GM23338 (cell line): ENCODE measurements at regions not wholly inside any gene's neighbourhood (a gene's known extent, or its start where the extent isn't known, plus 50 kb on each side); places are given as distances from the start of the nearest gene placed in this dataset.

Experiments
- ATAC-seq: fragments of 200-7000 bp; cut with Tn5 transposase; 3 replicates; pipeline ENCODE4 v1.9.1; 2020
- DNase-seq: peaks from one replicate; pipeline ENCODE4 v3.0.0-alpha.2; 2015; ENCODE audit warnings: low spot score
- H2AFZ ChIP-seq: fragments of 200-600 bp; sonication (generic); 2 replicates; pipeline ENCODE4 v1.8.0; 2016; ENCODE audit warnings: antibody characterized with exemption, mild to moderate bottlenecking, moderate library complexity
- H3F3A ChIP-seq: fragments of 200-600 bp; sonication (generic); replicated peaks from 2 replicates; pipeline ENCODE4 v1.8.0; 2017; ENCODE audit warnings: antibody characterized with exemption, mixed run types, low read depth
- H3K27ac ChIP-seq: fragments of 200-600 bp; sonication (generic); 2 replicates; pipeline ENCODE4 v1.6.1; 2016; ENCODE audit warnings: low read depth
- H3K27me3 ChIP-seq: fragments of 200-600 bp; sonication (generic); 2 replicates; pipeline ENCODE4 v1.8.0; 2016; ENCODE audit warnings: mild to moderate bottlenecking, mixed run types, moderate library complexity; ENCODE audit not compliant: insufficient read depth
- H3K36me3 ChIP-seq: fragments of 200-600 bp; sonication (generic); 2 replicates; pipeline ENCODE4 v1.8.0; 2016; ENCODE audit warnings: mild to moderate bottlenecking; ENCODE audit not compliant: insufficient read depth
- H3K4me1 ChIP-seq: fragments of 200-600 bp; sonication (generic); 2 replicates; pipeline ENCODE4 v1.8.0; 2016; ENCODE audit warnings: mild to moderate bottlenecking, moderate library complexity; ENCODE audit not compliant: insufficient read depth
- H3K4me2 ChIP-seq: fragments of 200-600 bp; sonication (generic); 2 replicates; pipeline ENCODE4 v1.7.1; 2017; ENCODE audit warnings: mixed run types
- H3K4me3 ChIP-seq: fragments of 200-600 bp; sonication (generic); 2 replicates; pipeline ENCODE4 v1.6.1; 2016; ENCODE audit warnings: mixed run types
- H3K79me2 ChIP-seq: fragments of 200-600 bp; sonication (generic); replicated peaks from 2 replicates; pipeline ENCODE4 v1.8.0; 2017; ENCODE audit warnings: mild to moderate bottlenecking; ENCODE audit not compliant: insufficient read depth
- H3K9me2 ChIP-seq: fragments of 200-600 bp; sonication (generic); 2 replicates; pipeline ENCODE4 v1.8.0; 2017; ENCODE audit not compliant: insufficient read depth
- H4K20me1 ChIP-seq: fragments of 200-600 bp; sonication (generic); replicated peaks from 2 replicates; pipeline ENCODE4 v1.8.0; 2017; ENCODE audit warnings: mild to moderate bottlenecking; ENCODE audit not compliant: insufficient read depth
- H3K27ac Mint-ChIP-seq: 2 replicates; pipeline ENCODE4 v1.8.0; 2020; ENCODE audit warnings: inconsistent platforms, mild to moderate bottlenecking, moderate library complexity, mixed read lengths
- H3K27me3 Mint-ChIP-seq: 3 replicates; pipeline ENCODE4 v1.8.0; 2022; ENCODE audit warnings: low read depth, mild to moderate bottlenecking, moderate library complexity, mixed read lengths, inconsistent platforms; ENCODE audit not compliant: insufficient read depth, poor library complexity
- H3K36me3 Mint-ChIP-seq: 3 replicates; pipeline ENCODE4 v1.8.0; 2021; ENCODE audit warnings: low read depth, mild to moderate bottlenecking, inconsistent platforms, moderate library complexity, mixed read lengths
- H3K4me1 Mint-ChIP-seq: 3 replicates; pipeline ENCODE4 v1.8.0; 2020; ENCODE audit warnings: mild to moderate bottlenecking, inconsistent platforms, mixed read lengths
- H3K4me3 Mint-ChIP-seq: 3 replicates; pipeline ENCODE4 v1.8.0; 2021; ENCODE audit warnings: moderate library complexity, mild to moderate bottlenecking, inconsistent platforms, mixed read lengths
- H3K9me3 Mint-ChIP-seq: 3 replicates; pipeline ENCODE4 v1.8.0; 2020; ENCODE audit warnings: moderate library complexity, mild to moderate bottlenecking, inconsistent platforms, mixed read lengths
- CREB1 ChIP-seq: fragments of 250-450 bp; sonication (Bioruptor Pico); IDR thresholded peaks from 2 replicates; pipeline ENCODE4 v1.5.0; 2020; ENCODE audit warnings: low read depth, mild to moderate bottlenecking, moderate library complexity
- EZH2 ChIP-seq: fragments of 200-600 bp; sonication (generic); IDR thresholded peaks from one replicate; pipeline ENCODE4 v1.8.0; 2017; ENCODE audit warnings: antibody characterized with exemption, mild to moderate bottlenecking, low read depth; ENCODE audit not compliant: unreplicated experiment
- EZH2phosphoT487 ChIP-seq: fragments of 200-600 bp; sonication (generic); IDR thresholded peaks from one replicate; pipeline ENCODE4 v1.8.1; 2018; ENCODE audit warnings: antibody characterized with exemption; ENCODE audit not compliant: unreplicated experiment
- JUNB ChIP-seq: IDR thresholded peaks from one replicate; pipeline ENCODE4 v1.6.1; 2016; ENCODE audit warnings: antibody characterized with exemption; ENCODE audit not compliant: unreplicated experiment
- NANOG ChIP-seq: IDR thresholded peaks from 2 replicates; pipeline ENCODE4 v1.6.1; 2016; ENCODE audit warnings: antibody characterized with exemption, borderline replicate concordance
- POLR2AphosphoS5 ChIP-seq: IDR thresholded peaks from 2 replicates; pipeline ENCODE4 v1.6.1; 2016; ENCODE audit warnings: antibody characterized with exemption, low read depth
- REST ChIP-seq: IDR thresholded peaks from one replicate; pipeline ENCODE4 v1.6.1; 2018; ENCODE audit warnings: antibody characterized with exemption; ENCODE audit not compliant: unreplicated experiment
- STAT1 ChIP-seq: IDR thresholded peaks from one replicate; pipeline ENCODE4 v1.6.1; 2016; ENCODE audit warnings: antibody characterized with exemption; ENCODE audit not compliant: unreplicated experiment
- ZNF114 ChIP-seq: fragments of 250-450 bp; sonication (Bioruptor Pico); IDR thresholded peaks from 2 replicates; pipeline ENCODE4 v1.5.0; 2020; ENCODE audit warnings: mild to moderate bottlenecking, moderate library complexity
- ZNF331 ChIP-seq: fragments of 250-450 bp; sonication (Bioruptor Pico); IDR thresholded peaks from 2 replicates; pipeline ENCODE4 v1.5.0; 2020; ENCODE audit warnings: low read depth, mild to moderate bottlenecking, moderate library complexity
- TF ChIP-seq, protein P1 (sequence below): fragments of 250-450 bp; sonication (Bioruptor Pico); IDR thresholded peaks from 2 replicates; pipeline ENCODE4 v1.5.0; 2020; ENCODE audit warnings: mild to moderate bottlenecking, moderate library complexity
- TF ChIP-seq, protein P2 (sequence below): IDR thresholded peaks from 2 replicates; pipeline ENCODE4 v1.6.1; 2016; ENCODE audit warnings: antibody characterized with exemption
- TF ChIP-seq, protein P3 (sequence below), 2 experiments: fragments of 200-600 bp in 1 of 2; sonication (generic) in 1 of 2; conservative IDR thresholded peaks; 2 replicates each; pipeline versions ENCODE4 v1.5.1 to v1.6.1; 2016 to 2017; ENCODE audit warnings: antibody characterized with exemption in 2 of 2, low read depth in 2 of 2, mild to moderate bottlenecking in 2 of 2, moderate library complexity in 1 of 2

- ATAC-seq = no peak
- 0 out of 2 replicates have a peak, but pooled peaks cover 6% of the 10 kb centered on the region for H3K9me2 ChIP-seq
These were observed 89.6 kb upstream of the ETS2 start for GRCh38 chr21:38716088-38716487.

More at GRCh38 chr21:38716088-38716487, 89.6 kb upstream of the ETS2 start:
- Histone ChIP-seq H3K27me3 (no peaks in the 10 kb centered on the region), H3K4me2 (no peak overlapping the region), H3K36me3 (no peaks in the 10 kb centered on the region), H3K4me1 (no peaks in the 10 kb centered on the region), H4K20me1 (no peaks in the 10 kb centered on the region), H2AFZ (no peak overlapping the region), H3K4me3 (no peak overlapping the region), H3K79me2 (no peaks in the 10 kb centered on the region), H3K27ac (no peak overlapping the region), H3F3A (no peaks in the 10 kb centered on the region)
- no peaks in the 10 kb centered on the region for H3K9me3 Mint-ChIP-seq
- H3K27me3 Mint-ChIP-seq = peaks cover 3% of the 10 kb centered on the region
- peaks cover 6% of the 10 kb centered on the region; the same call in 2 of the 3 replicates for H3K4me1 Mint-ChIP-seq
- no peak for TF ChIP-seq STAT1
- TF ChIP-seq POLR2AphosphoS5 = no peak
- TF ChIP-seq REST = no peak
- TF ChIP-seq, protein P1, sequence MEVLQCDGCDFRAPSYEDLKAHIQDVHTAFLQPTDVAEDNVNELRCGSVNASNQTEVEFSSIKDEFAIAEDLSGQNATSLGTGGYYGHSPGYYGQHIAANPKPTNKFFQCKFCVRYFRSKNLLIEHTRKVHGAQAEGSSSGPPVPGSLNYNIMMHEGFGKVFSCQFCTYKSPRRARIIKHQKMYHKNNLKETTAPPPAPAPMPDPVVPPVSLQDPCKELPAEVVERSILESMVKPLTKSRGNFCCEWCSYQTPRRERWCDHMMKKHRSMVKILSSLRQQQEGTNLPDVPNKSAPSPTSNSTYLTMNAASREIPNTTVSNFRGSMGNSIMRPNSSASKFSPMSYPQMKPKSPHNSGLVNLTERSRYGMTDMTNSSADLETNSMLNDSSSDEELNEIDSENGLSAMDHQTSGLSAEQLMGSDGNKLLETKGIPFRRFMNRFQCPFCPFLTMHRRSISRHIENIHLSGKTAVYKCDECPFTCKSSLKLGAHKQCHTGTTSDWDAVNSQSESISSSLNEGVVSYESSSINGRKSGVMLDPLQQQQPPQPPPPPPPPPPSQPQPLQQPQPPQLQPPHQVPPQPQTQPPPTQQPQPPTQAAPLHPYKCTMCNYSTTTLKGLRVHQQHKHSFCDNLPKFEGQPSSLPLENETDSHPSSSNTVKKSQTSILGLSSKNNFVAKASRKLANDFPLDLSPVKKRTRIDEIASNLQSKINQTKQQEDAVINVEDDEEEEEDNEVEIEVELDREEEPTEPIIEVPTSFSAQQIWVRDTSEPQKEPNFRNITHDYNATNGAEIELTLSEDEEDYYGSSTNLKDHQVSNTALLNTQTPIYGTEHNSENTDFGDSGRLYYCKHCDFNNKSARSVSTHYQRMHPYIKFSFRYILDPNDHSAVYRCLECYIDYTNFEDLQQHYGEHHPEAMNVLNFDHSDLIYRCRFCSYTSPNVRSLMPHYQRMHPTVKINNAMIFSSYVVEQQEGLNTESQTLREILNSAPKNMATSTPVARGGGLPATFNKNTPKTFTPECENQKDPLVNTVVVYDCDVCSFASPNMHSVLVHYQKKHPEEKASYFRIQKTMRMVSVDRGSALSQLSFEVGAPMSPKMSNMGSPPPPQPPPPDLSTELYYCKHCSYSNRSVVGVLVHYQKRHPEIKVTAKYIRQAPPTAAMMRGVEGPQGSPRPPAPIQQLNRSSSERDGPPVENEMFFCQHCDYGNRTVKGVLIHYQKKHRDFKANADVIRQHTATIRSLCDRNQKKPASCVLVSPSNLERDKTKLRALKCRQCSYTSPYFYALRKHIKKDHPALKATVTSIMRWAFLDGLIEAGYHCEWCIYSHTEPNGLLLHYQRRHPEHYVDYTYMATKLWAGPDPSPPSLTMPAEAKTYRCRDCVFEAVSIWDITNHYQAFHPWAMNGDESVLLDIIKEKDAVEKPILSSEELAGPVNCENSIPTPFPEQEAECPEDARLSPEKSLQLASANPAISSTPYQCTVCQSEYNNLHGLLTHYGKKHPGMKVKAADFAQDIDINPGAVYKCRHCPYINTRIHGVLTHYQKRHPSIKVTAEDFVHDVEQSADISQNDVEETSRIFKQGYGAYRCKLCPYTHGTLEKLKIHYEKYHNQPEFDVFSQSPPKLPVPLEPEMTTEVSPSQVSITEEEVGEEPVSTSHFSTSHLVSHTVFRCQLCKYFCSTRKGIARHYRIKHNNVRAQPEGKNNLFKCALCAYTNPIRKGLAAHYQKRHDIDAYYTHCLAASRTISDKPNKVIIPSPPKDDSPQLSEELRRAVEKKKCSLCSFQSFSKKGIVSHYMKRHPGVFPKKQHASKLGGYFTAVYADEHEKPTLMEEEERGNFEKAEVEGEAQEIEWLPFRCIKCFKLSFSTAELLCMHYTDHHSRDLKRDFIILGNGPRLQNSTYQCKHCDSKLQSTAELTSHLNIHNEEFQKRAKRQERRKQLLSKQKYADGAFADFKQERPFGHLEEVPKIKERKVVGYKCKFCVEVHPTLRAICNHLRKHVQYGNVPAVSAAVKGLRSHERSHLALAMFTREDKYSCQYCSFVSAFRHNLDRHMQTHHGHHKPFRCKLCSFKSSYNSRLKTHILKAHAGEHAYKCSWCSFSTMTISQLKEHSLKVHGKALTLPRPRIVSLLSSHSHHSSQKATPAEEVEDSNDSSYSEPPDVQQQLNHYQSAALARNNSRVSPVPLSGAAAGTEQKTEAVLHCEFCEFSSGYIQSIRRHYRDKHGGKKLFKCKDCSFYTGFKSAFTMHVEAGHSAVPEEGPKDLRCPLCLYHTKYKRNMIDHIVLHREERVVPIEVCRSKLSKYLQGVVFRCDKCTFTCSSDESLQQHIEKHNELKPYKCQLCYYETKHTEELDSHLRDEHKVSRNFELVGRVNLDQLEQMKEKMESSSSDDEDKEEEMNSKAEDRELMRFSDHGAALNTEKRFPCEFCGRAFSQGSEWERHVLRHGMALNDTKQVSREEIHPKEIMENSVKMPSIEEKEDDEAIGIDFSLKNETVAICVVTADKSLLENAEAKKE = no peak
- TF ChIP-seq ZNF114 (CRISPR knock-in tag) = no peak
- TF ChIP-seq, protein P2, sequence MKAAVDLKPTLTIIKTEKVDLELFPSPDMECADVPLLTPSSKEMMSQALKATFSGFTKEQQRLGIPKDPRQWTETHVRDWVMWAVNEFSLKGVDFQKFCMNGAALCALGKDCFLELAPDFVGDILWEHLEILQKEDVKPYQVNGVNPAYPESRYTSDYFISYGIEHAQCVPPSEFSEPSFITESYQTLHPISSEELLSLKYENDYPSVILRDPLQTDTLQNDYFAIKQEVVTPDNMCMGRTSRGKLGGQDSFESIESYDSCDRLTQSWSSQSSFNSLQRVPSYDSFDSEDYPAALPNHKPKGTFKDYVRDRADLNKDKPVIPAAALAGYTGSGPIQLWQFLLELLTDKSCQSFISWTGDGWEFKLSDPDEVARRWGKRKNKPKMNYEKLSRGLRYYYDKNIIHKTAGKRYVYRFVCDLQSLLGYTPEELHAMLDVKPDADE = no peak
- TF ChIP-seq, protein P3, sequence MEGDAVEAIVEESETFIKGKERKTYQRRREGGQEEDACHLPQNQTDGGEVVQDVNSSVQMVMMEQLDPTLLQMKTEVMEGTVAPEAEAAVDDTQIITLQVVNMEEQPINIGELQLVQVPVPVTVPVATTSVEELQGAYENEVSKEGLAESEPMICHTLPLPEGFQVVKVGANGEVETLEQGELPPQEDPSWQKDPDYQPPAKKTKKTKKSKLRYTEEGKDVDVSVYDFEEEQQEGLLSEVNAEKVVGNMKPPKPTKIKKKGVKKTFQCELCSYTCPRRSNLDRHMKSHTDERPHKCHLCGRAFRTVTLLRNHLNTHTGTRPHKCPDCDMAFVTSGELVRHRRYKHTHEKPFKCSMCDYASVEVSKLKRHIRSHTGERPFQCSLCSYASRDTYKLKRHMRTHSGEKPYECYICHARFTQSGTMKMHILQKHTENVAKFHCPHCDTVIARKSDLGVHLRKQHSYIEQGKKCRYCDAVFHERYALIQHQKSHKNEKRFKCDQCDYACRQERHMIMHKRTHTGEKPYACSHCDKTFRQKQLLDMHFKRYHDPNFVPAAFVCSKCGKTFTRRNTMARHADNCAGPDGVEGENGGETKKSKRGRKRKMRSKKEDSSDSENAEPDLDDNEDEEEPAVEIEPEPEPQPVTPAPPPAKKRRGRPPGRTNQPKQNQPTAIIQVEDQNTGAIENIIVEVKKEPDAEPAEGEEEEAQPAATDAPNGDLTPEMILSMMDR (conservative IDR thresholded peaks at IDR 0.05; ENCODE audit: low read depth in 2 of 2) = no peak
- no peak for TF ChIP-seq CREB1
- no peak for TF ChIP-seq EZH2phosphoT487
- TF ChIP-seq NANOG = no peak
- TF ChIP-seq ZNF331 = no peak
- TF ChIP-seq JUNB = no peak
- no peak for TF ChIP-seq EZH2
- no peak overlapping the region for H3K4me3 Mint-ChIP-seq
- H3K36me3 Mint-ChIP-seq = no peaks in the 10 kb centered on the region
- H3K27ac Mint-ChIP-seq = no peak overlapping the region
- no peak for DNase-seq
